Liver (tissue), 8 donors: ENCODE measurements at regions not wholly inside any gene's neighbourhood (a gene's known extent, or its start where the extent isn't known, plus 50 kb on each side); places are given as distances from the start of the nearest gene placed in this dataset.

Source experiments
- DNase-seq: peaks from one replicate; pipeline ENCODE4 v3.0.0-alpha.2; 2017; ENCODE audit warnings: low spot score
- H3K27ac ChIP-seq, 2 donors: one replicate each; pipeline ENCODE4 v1.7.0; 2013; ENCODE audit warnings: inconsistent platforms in 2 of 2, low read length in 2 of 2, control low read depth in 1 of 2, low read depth in 1 of 2, mild to moderate bottlenecking in 1 of 2
- H3K27me3 ChIP-seq, 4 donors: one replicate each; pipeline versions ENCODE4 v1.6.1 to v1.7.0; 2013; ENCODE audit warnings: low read length in 3 of 4, inconsistent platforms in 1 of 4, mild to moderate bottlenecking in 1 of 4, moderate library complexity in 1 of 4; ENCODE audit not compliant: control insufficient read depth in 4 of 4, insufficient read depth in 4 of 4
- H3K36me3 ChIP-seq, 4 donors: one replicate each; pipeline versions ENCODE4 v1.6.1 to v1.7.0; 2013; ENCODE audit warnings: low read length in 3 of 4, mild to moderate bottlenecking in 3 of 4, low read depth in 1 of 4, moderate library complexity in 1 of 4; ENCODE audit not compliant: control insufficient read depth in 4 of 4, insufficient read depth in 3 of 4
- H3K4me1 ChIP-seq, 4 donors: one replicate each; pipeline versions ENCODE4 v1.6.1 to v1.7.0; 2013; ENCODE audit warnings: low read length in 3 of 4, mild to moderate bottlenecking in 3 of 4, moderate library complexity in 1 of 4; ENCODE audit not compliant: control insufficient read depth in 4 of 4, insufficient read depth in 4 of 4
- H3K4me3 ChIP-seq, 3 donors: one replicate each; pipeline versions ENCODE4 v1.6.1 to v1.7.0; 2013; ENCODE audit warnings: low read length in 3 of 3, control low read depth in 1 of 3, low read depth in 1 of 3, mild to moderate bottlenecking in 1 of 3
- H3K9ac ChIP-seq, 2 donors: one replicate each; pipeline ENCODE4 v1.7.0; 2013; ENCODE audit warnings: low read length in 2 of 2, mild to moderate bottlenecking in 2 of 2, moderate library complexity in 2 of 2, control low read depth in 1 of 2, low read depth in 1 of 2
- H3K9me3 ChIP-seq, 4 donors: one replicate each; pipeline versions ENCODE4 v1.6.1 to v1.7.0; 2013; ENCODE audit warnings: low read length in 3 of 4; ENCODE audit not compliant: control insufficient read depth in 4 of 4
- CTCF ChIP-seq: fragments of 150-350 bp; IDR thresholded peaks from 2 replicates; pipeline ENCODE4 v1.5.1; 2017; ENCODE audit warnings: improper control_type of control experiment, low read depth, low read length; ENCODE audit not compliant: missing input control
- EGR1 ChIP-seq, 2 donors: IDR thresholded peaks; 2 replicates each; pipeline ENCODE4 v1.6.1; 2016 to 2018; ENCODE audit warnings: antibody characterized with exemption in 2 of 2, low read depth in 2 of 2
- FOXA1 ChIP-seq: IDR thresholded peaks from 2 replicates; pipeline ENCODE4 v1.6.1; 2016; ENCODE audit warnings: antibody characterized with exemption
- FOXA2 ChIP-seq: IDR thresholded peaks from 2 replicates; pipeline ENCODE4 v1.6.1; 2016; ENCODE audit warnings: antibody characterized with exemption
- HNF4A ChIP-seq, 2 donors: conservative IDR thresholded peaks; 2 replicates each; pipeline ENCODE4 v1.6.1; 2016; ENCODE audit warnings: antibody characterized with exemption in 2 of 2, mild to moderate bottlenecking in 2 of 2
- HNF4G ChIP-seq: IDR thresholded peaks from 2 replicates; pipeline ENCODE4 v1.6.1; 2016; ENCODE audit warnings: antibody characterized with exemption
- JUND ChIP-seq, 2 donors: IDR thresholded peaks; 2 replicates each; pipeline ENCODE4 v1.6.1; 2016; ENCODE audit warnings: antibody characterized with exemption in 2 of 2
- MAX ChIP-seq: IDR thresholded peaks from 2 replicates; pipeline ENCODE4 v1.6.1; 2016; ENCODE audit warnings: antibody characterized with exemption
- NR2F2 ChIP-seq: IDR thresholded peaks from 2 replicates; pipeline ENCODE4 v1.6.1; 2016; ENCODE audit warnings: antibody characterized with exemption
- RAD21 ChIP-seq, 2 donors: IDR thresholded peaks; 2 replicates each; pipeline ENCODE4 v1.6.1; 2016; ENCODE audit warnings: antibody characterized with exemption in 2 of 2, mild to moderate bottlenecking in 2 of 2
- REST ChIP-seq: IDR thresholded peaks from 2 replicates; pipeline ENCODE4 v1.6.1; 2016; ENCODE audit warnings: antibody characterized with exemption, mild to moderate bottlenecking
- RXRA ChIP-seq, 2 donors: IDR thresholded peaks; 2 replicates each; pipeline ENCODE4 v1.6.1; 2017 to 2018; ENCODE audit warnings: antibody characterized with exemption in 2 of 2, mild to moderate bottlenecking in 1 of 2
- SP1 ChIP-seq: IDR thresholded peaks from 2 replicates; pipeline ENCODE4 v1.6.1; 2018; ENCODE audit warnings: antibody characterized with exemption, mild to moderate bottlenecking
- TAF1 ChIP-seq: conservative IDR thresholded peaks from 2 replicates; pipeline ENCODE4 v1.6.1; 2016; ENCODE audit warnings: antibody characterized with exemption, mild to moderate bottlenecking
- YY1 ChIP-seq: IDR thresholded peaks from 2 replicates; pipeline ENCODE4 v1.6.1; 2016; ENCODE audit warnings: antibody characterized with exemption, mild to moderate bottlenecking
- ZBTB33 ChIP-seq: IDR thresholded peaks from 2 replicates; pipeline ENCODE4 v1.6.1; 2016; ENCODE audit warnings: antibody characterized with exemption
- WGBS: extraction: QIAGEN DNeasy Blood & Tissue Kit; methylation state at CpG from one replicate; pipeline ENCODE4 v1.1.7; 2013; 5-methylcytosine and 5-hydroxymethylcytosine counted together
- TF ChIP-seq, protein P1 (sequence below): IDR thresholded peaks from 2 replicates; pipeline ENCODE4 v1.6.1; 2016; ENCODE audit warnings: antibody characterized with exemption
- donor health status: healthy.
- donor health status: healthy.
- donor health status: healthy.
- donor health status: healthy.
- donor health status: healthy.

DNA sequence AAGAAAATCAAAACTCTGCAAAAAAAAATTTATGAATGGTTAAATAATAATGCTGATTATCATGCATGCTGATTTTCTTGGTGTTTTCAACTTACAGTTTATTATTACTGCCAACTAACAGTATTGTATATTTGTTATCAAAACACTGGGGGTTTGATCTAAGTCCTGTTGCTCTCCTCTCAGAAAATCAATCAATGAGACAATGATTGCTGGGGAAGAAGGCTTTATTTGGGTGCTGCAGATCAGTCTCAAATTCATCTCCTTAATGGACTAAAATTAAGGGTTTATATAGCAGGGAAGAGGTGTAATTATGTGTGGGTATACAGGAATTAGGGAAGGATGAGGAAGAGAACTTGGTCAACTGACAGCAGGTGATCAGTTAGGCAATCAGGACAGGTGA, 565.5 kb upstream of the CDH6 start:
- Histone ChIP-seq H3K9me3 (no peaks in the 10 kb centered on the region), H3K4me1 (no peaks in the 10 kb centered on the region), H3K4me3 (no peak overlapping the region), H3K36me3 (no peaks in the 10 kb centered on the region), H3K27ac (no peak overlapping the region), H3K27me3 (no peaks in the 10 kb centered on the region), H3K9ac (no peak overlapping the region)
- DNase-seq, result no peak
- TF ChIP-seq NR2F2 (no peak), FOXA1 (no peak), EGR1 (IDR thresholded peaks at IDR 0.05; ENCODE audit: low read depth in 2 of 2) (no peak), RXRA (IDR thresholded peaks at IDR 0.05) (no peak), ZBTB33 (no peak), FOXA2 (no peak), JUND (IDR thresholded peaks at IDR 0.05) (no peak), YY1 (no peak), TAF1 (no peak), HNF4A (conservative IDR thresholded peaks at IDR 0.05) (no peak), SP1 (no peak), CTCF (no peak), HNF4G (no peak), REST (no peak), MAX (no peak)
- TF ChIP-seq, protein P1, sequence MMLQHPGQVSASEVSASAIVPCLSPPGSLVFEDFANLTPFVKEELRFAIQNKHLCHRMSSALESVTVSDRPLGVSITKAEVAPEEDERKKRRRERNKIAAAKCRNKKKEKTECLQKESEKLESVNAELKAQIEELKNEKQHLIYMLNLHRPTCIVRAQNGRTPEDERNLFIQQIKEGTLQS, result no peak

- Histone ChIP-seq H3K9me3 (no peaks in the 10 kb centered on the region), H3K4me3 (no peak overlapping the region), H3K27me3 (no peaks in the 10 kb centered on the region), H3K9ac (no peak overlapping the region), H3K27ac (no peak overlapping the region), H3K4me1 (no peaks in the 10 kb centered on the region), H3K36me3 (no peaks in the 10 kb centered on the region)
- no peak for DNase-seq
- 82% methylated on average over 2 of the region's 2 CpGs for WGBS
- TF ChIP-seq ZBTB33 (no peak), EGR1 (IDR thresholded peaks at IDR 0.05; ENCODE audit: low read depth in 2 of 2) (no peak), RXRA (IDR thresholded peaks at IDR 0.05) (no peak), HNF4A (conservative IDR thresholded peaks at IDR 0.05) (no peak), JUND (IDR thresholded peaks at IDR 0.05) (no peak), REST (no peak), NR2F2 (no peak), RAD21 (IDR thresholded peaks at IDR 0.05) (no peak), HNF4G (no peak), FOXA2 (no peak)
- TF ChIP-seq, protein P1, result no peak
Measured at GRCh38 chr5:30626557-30626956, 566.9 kb upstream of the CDH6 start.
